AG04450 (cell line): ENCODE measurements at regions not wholly inside any gene's neighbourhood (a gene's known extent, or its start where the extent isn't known, plus 50 kb on each side); places are given as distances from the start of the nearest gene placed in this dataset.

Experiments
- CTCF ChIA-PET: fragments of 300-600, 350-600 bp; formaldehyde crosslinking; extraction: SDS; loops from one replicate; lab custom pipeline; 2022; ENCODE audit warnings: antibody characterized with exemption, inconsistent platforms; lab: Charles Lee
- POLR2A ChIA-PET: fragments of 350-600 bp; formaldehyde crosslinking; extraction: SDS; loops from one replicate; lab custom pipeline; 2021; ENCODE audit warnings: antibody characterized with exemption, inconsistent platforms; lab: Yijun Ruan, JAX
- DNase-seq: peaks from one replicate; pipeline ENCODE4 v3.0.0-alpha.2; 2011; ENCODE audit warnings: low read depth, low spot score
- H3K27ac ChIP-seq: one replicate; pipeline ENCODE4 v1.5.1; 2012; ENCODE audit warnings: low read depth, low read length, control low read depth
- H3K27me3 ChIP-seq: one replicate; pipeline ENCODE4 v1.6.0; 2012; ENCODE audit warnings: low read length; ENCODE audit not compliant: control insufficient read depth, insufficient read depth
- H3K4me3 ChIP-seq: 2 replicates; pipeline ENCODE4 v1.5.1; 2011; ENCODE audit warnings: mild to moderate bottlenecking, low read depth, low read length, control low read depth
- H3K9me3 ChIP-seq: 2 replicates; pipeline ENCODE4 v1.5.1; 2012; ENCODE audit warnings: low read length; ENCODE audit not compliant: control insufficient read depth, insufficient read depth
- CTCF ChIP-seq: IDR thresholded peaks from 2 replicates; pipeline ENCODE4 v1.5.1; 2011; ENCODE audit warnings: low read depth, low read length, control low read depth, inconsistent platforms

- CTCF ChIA-PET: no interaction called here
- Histone ChIP-seq H3K27ac (no peak overlapping the region), H3K9me3 (no peaks in the 10 kb centered on the region), H3K4me3 (no peak overlapping the region), H3K27me3 (peaks cover 31% of the 10 kb centered on the region)
- DNase-seq: no peak
- TF ChIP-seq CTCF: no peak
- POLR2A ChIA-PET: no interaction called here
Observed at GRCh38 chr6:37766717-37767116, 52.8 kb upstream of the ZFAND3 start.

DNA sequence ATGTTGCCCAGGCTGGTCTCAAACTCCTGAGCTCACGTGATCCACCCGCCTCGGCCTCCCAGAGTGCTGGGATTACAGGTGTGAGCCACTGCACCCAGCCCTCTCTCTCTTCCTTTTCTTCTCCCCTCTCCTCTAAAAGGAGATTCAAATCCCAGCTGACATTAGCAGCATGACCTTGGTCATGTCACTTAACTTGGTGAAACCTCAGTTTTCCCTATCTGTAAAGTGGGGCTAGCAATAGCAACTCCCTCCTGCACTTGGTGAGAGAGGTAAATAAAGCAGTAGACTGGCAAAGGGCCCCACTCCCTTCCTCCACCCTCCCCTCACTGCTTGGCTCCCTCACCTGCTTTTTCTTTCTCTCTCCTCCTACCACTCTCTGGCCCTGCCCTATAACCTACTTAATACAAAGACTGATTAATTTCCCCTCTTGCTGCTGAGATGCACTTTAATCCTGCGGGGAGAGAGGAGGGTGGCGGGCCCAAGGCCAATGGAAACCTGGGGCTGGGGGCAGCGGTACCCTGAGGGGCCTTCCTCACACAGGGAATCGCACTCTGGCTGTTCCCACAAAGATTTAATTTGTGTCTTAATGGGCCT, 54.2 kb upstream of the ZFAND3 start:
- no peak for TF ChIP-seq CTCF
- no peak overlapping the region for H3K27ac ChIP-seq
- no peaks in the 10 kb centered on the region for H3K9me3 ChIP-seq
- no peak for DNase-seq
- POLR2A ChIA-PET: no interaction called here
- peaks cover 39% of the 10 kb centered on the region for H3K27me3 ChIP-seq
- no peak overlapping the region for H3K4me3 ChIP-seq
- CTCF ChIA-PET: interaction anchor here (1.8 kb wide), 1 partner anchor 26 kb away, joined by 4 read pairs; no protein-coding TSS in a partner anchor

GRCh38 chr6:37763413-37763812, 56.1 kb upstream of the ZFAND3 start:
- H3K9me3 ChIP-seq: no peaks in the 10 kb centered on the region
- TF ChIP-seq CTCF: no peak
- H3K27me3 ChIP-seq: peaks cover 42% of the 10 kb centered on the region
- POLR2A ChIA-PET: no interaction called here
- no peak overlapping the region for H3K27ac ChIP-seq
- CTCF ChIA-PET: no interaction called here
- no peak overlapping the region for H3K4me3 ChIP-seq
- DNase-seq: no peak

GRCh38 chr6:37762806-37763205, 56.7 kb upstream of the ZFAND3 start:
- CTCF ChIA-PET: no interaction called here
- Histone ChIP-seq H3K27ac (no peak overlapping the region), H3K9me3 (no peaks in the 10 kb centered on the region), H3K27me3 (peaks cover 40% of the 10 kb centered on the region), H3K4me3 (no peak overlapping the region)
- no peak for TF ChIP-seq CTCF
- POLR2A ChIA-PET: interaction anchor here (0.6 kb wide), 1 partner anchor 58 kb away, joined by 5 read pairs; no protein-coding TSS in a partner anchor
- DNase-seq: no peak

DNA sequence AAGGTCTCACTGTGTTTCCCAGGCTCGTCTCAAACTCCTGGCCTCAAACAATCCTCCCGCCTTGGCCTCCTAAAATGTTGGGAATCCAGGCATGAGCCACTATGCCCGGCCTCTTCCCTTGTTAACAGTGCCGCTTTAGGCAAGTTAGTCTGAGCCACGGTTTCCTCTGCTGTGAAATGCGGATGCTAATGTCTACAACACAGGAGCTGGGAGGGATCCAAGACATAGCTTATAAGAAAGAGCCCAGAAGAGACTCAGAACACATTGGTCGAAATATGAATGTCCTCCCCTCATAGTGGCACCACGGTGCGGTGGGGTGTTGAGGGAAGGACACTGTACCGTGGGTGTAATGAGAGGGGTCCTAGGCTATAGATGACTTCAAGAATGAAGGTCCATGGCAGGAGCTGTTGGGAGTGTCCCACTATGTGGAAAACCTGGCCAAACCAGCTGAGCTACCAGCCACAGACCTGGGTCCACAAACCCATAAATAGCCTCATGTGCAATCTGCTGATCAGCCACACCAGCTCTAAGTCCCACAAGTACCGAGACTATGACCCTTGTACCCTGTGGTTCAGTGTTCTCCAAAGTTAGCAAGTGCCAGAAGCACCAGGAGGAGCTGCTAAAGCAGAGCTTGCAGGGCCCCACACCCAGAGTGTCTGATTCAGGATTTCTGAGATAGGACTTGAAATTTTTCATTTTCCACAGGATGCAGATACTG, 57.8 kb upstream of the ZFAND3 start:
- Histone ChIP-seq H3K9me3 (no peaks in the 10 kb centered on the region), H3K27ac (no peak overlapping the region), H3K27me3 (peaks cover 38% of the 10 kb centered on the region), H3K4me3 (no peak overlapping the region)
- no peak for DNase-seq
- no peak for TF ChIP-seq CTCF
- ChIA-PET CTCF (no interaction called here), POLR2A (no interaction called here)
